ENCODE measurements at regions not wholly inside any gene's neighbourhood (a gene's known extent, or its start where the extent isn't known, plus 50 kb on each side); places are given as distances from the start of the nearest gene placed in this dataset.

DNA sequence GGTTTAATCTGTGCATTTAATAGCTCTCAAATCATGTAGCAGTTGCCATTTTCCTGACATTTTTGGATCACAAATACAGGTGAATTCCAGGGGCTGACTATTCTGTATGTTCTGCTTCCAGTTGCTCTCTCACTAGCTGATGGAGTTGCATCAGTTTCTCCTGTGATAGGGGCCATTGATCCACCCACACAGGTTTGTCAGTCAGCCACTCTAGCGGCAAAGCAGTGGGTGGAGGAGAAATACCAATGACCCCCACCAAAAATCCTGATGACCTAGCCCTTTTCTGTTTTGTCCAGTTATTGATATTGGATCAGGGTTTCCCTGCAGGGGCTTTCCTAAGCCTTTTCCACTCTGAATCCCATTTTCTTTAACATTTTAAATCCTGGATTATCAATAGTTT is 72.3 kb upstream of the BTN3A2 start:
- H3K9me3 Mint-ChIP-seq = no peaks in the 10 kb centered on the region
- POLR2A ChIA-PET = no interaction called here
- H3K4me3 Mint-ChIP-seq = no peak overlapping the region
- H3K36me3 Mint-ChIP-seq = peaks cover 4% of the 10 kb centered on the region
- H3K27me3 Mint-ChIP-seq = no peaks in the 10 kb centered on the region
- peaks cover 8% of the 10 kb centered on the region for H3K4me1 Mint-ChIP-seq
- no peak overlapping the region for H3K27ac Mint-ChIP-seq
- DNase-seq (no peak), ATAC-seq (ENCODE audit: low read depth) (no peak)

GRCh38 chr6:26294302-26294701 is 70.7 kb upstream of the BTN3A2 start:
- H3K27ac Mint-ChIP-seq = no peak overlapping the region
- no peak for DNase-seq
- H3K4me1 Mint-ChIP-seq = peaks cover 8% of the 10 kb centered on the region
- no peak for ATAC-seq (ENCODE audit: low read depth)
- no peaks in the 10 kb centered on the region for H3K27me3 Mint-ChIP-seq
- H3K4me3 Mint-ChIP-seq = no peak overlapping the region
- H3K9me3 Mint-ChIP-seq = no peaks in the 10 kb centered on the region
- H3K36me3 Mint-ChIP-seq = no peaks in the 10 kb centered on the region
- POLR2A ChIA-PET = interaction anchor here (0.6 to 0.7 kb wide), 2 partner anchors 9 to 136 kb away, joined by 3 to 4 read pairs; a partner anchor contains a TSS

- POLR2A ChIA-PET = interaction anchor here (0.9 to 1.0 kb wide), 2 partner anchors 21 to 139 kb away, joined by 3 read pairs; no protein-coding TSS in a partner anchor
- peaks cover 10% of the 10 kb centered on the region for H3K4me1 Mint-ChIP-seq
Observed at GRCh38 chr6:26295691-26296555, 69.1 kb upstream of the BTN3A2 start.

GRCh38 chr6:26296556-26296856 is 68.5 kb upstream of the BTN3A2 start:
- Mint-ChIP-seq H3K4me3 (no peak overlapping the region), H3K4me1 (peaks cover 10% of the 10 kb centered on the region), H3K9me3 (no peaks in the 10 kb centered on the region), H3K27me3 (no peaks in the 10 kb centered on the region), H3K36me3 (no peaks in the 10 kb centered on the region), H3K27ac (no peak overlapping the region)
- DNase-seq (no peak), ATAC-seq (ENCODE audit: low read depth) (no peak)
- POLR2A ChIA-PET = no interaction called here

More at GRCh38 chr6:26295691-26296555, 69.1 kb upstream of the BTN3A2 start:
- Mint-ChIP-seq H3K9me3 (no peaks in the 10 kb centered on the region), H3K36me3 (no peaks in the 10 kb centered on the region), H3K27ac (peak overlapping the region; percentile 75), H3K4me3 (peak overlapping the region; percentile 44), H3K27me3 (no peaks in the 10 kb centered on the region)
- ATAC-seq (ENCODE audit: low read depth) (peak; percentile 54), DNase-seq (no peak)

DNA sequence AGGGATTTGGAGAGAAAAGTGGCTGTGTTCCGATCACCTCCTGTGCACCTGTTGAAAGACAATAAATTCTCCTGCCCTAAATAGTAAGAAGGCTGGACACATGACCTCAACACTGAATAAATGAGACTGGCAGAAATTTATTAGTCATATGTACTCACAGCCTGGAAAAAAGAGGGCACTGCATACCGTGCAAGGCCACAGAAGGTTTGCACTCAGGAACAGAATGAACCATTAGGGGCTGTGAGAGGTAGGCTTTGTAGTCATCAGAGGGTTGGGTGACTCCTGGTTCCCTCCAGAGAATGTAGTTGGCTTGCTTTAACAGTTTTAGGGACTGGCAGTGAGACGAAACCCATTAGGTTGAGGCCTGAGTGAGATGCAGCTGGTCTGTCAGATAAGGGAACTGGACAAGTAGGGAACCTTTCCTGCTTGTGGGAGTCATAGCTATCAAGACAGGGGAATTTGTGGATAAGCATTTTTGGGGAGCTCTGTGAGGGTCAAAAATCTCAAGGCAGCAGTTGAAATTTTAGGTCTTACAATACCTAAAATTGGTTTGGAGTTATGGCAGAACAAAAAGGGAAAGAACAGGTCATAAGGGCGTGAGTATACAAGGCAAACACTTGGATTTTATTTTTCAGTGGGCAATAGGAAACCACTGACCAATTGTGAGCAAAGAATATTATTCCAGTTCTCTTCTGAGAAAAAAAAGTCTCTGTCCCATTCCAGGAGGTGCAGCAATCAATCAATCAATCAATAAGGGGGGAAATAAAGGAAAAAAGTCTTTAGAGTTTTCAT is 67.9 kb upstream of the BTN3A2 start:
- POLR2A ChIA-PET = no interaction called here
- peaks cover 13% of the 10 kb centered on the region for H3K4me1 Mint-ChIP-seq
- no peak overlapping the region for H3K27ac Mint-ChIP-seq
- H3K9me3 Mint-ChIP-seq = no peaks in the 10 kb centered on the region
- H3K4me3 Mint-ChIP-seq = no peak overlapping the region
- ATAC-seq (ENCODE audit: low read depth) (no peak), DNase-seq (no peak)
- no peaks in the 10 kb centered on the region for H3K27me3 Mint-ChIP-seq
- no peaks in the 10 kb centered on the region for H3K36me3 Mint-ChIP-seq

DNA sequence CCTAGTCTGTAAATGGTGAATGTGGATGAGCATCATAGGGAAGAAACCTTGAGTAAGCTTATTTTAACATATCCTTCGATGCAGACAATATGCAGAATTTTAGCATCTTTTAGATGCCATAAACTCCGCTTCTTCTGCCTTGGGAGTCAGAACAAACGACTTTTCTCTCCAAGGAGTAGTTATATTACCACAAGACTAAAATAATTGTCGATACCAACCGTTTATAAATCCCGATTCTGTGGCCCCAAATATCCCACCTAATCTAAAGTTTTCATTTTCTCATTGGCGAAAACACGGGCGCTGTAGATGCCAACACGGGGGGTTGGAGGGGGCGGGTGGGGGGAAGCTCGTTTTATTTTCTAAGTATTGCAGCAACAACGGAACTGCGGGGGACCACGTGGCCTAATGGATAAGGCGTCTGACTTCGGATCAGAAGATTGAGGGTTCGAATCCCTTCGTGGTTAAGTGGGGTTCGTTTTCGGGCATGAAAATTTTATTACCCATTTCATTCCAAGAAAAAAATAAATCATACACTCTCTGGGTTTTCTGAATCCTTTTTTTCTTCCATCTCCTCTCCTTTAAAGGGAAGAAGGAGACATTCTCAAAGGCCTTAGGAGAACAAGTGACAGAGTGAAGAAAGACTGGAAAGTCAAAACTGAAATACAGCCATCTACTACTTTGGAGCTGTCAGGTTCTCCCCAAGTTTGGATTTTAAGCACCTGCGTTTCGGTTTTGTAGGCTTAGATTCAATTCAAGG is 65.5 kb upstream of the BTN3A2 start:
- Mint-ChIP-seq H3K27ac (no peak overlapping the region), H3K4me1 (peaks cover 21% of the 10 kb centered on the region), H3K27me3 (no peaks in the 10 kb centered on the region), H3K4me3 (no peak overlapping the region), H3K36me3 (no peaks in the 10 kb centered on the region), H3K9me3 (no peaks in the 10 kb centered on the region)
- POLR2A ChIA-PET = interaction anchor here (0.9 to 1.0 kb wide), 2 partner anchors 14 to 27 kb away, joined by 4 to 6 read pairs; a partner anchor contains a TSS
- ATAC-seq (ENCODE audit: low read depth) = no peak
- no peak for DNase-seq

DNA sequence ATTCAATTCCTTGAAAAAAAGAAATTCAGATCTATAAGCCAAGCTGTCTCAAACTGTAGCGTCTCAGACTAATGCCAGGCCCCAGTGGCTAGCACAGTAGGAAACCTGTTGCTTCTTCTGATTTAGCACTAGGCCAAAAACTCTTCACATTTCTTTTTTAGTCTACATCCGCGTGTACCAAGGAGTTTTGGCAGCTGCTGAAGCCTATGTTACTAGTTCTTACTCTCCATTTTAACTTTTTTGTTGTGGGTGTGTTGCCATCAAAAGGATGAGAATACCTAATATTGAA is 65.0 kb upstream of the BTN3A2 start:
- DNase-seq (no peak), ATAC-seq (ENCODE audit: low read depth) (no peak)
- H3K36me3 Mint-ChIP-seq = no peaks in the 10 kb centered on the region
- no peaks in the 10 kb centered on the region for H3K27me3 Mint-ChIP-seq
- H3K9me3 Mint-ChIP-seq = no peaks in the 10 kb centered on the region
- no peak overlapping the region for H3K4me3 Mint-ChIP-seq
- POLR2A ChIA-PET = interaction anchor here (0.9 to 1.0 kb wide), 2 partner anchors 15 to 28 kb away, joined by 4 to 6 read pairs; a partner anchor contains a TSS
- H3K27ac Mint-ChIP-seq = no peak overlapping the region
- H3K4me1 Mint-ChIP-seq = peaks cover 26% of the 10 kb centered on the region

DNA sequence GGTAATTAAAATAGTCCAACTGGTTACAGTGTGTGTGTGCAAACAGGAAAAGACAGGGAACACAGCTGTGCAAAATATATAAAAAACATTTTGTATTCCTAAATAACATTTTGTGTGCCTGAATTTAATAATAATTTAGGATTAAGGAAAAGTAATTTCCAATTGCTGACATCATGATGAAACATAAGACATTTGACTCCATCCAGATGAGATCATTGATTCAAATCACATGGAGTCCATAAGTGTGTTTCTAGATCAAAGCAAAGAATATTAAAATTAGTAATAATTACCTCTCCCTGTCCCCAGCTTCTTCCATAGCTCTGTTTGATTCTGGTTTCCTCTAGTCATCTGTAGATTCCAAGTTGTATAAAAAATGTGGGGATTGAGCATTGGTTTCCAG is 64.6 kb upstream of the BTN3A2 start:
- POLR2A ChIA-PET = interaction anchor here (0.9 to 1.0 kb wide), 3 partner anchors 10 to 28 kb away, joined by 4 to 6 read pairs (median 4); a partner anchor contains a TSS
- peaks cover 27% of the 10 kb centered on the region for H3K4me1 Mint-ChIP-seq
- H3K36me3 Mint-ChIP-seq = no peaks in the 10 kb centered on the region
- DNase-seq (no peak), ATAC-seq (ENCODE audit: low read depth) (no peak)
- peak overlapping the region; percentile 18 for H3K4me3 Mint-ChIP-seq
- no peaks in the 10 kb centered on the region for H3K27me3 Mint-ChIP-seq
- no peaks in the 10 kb centered on the region for H3K9me3 Mint-ChIP-seq
- H3K27ac Mint-ChIP-seq = no peak overlapping the region

DNA sequence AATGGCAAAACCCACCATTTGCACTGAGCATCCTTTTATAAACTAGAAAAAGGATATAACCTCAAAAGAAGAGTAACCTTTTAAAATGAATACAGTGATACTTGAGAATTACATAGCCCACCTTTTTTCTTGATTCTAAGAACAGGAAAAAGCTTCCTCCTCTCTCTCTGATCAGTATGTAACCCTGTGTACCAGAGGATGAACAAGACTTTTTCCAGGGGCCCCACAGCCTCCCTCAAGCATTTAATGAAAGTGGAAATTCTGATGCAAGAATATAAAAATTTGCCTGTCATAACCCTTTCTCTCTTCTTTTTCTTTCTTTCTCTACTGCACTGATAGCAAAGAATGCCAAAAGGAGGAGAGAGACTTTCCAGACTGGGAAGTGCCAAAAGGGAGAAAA is 64.2 kb upstream of the BTN3A2 start:
- Mint-ChIP-seq H3K27ac (no peak overlapping the region), H3K4me1 (peaks cover 28% of the 10 kb centered on the region), H3K27me3 (no peaks in the 10 kb centered on the region), H3K9me3 (no peaks in the 10 kb centered on the region), H3K36me3 (peaks cover 1% of the 10 kb centered on the region), H3K4me3 (peak overlapping the region; percentile 18)
- ATAC-seq (ENCODE audit: low read depth) (no peak), DNase-seq (no peak)
- POLR2A ChIA-PET = interaction anchor here (1.0 kb wide), 2 partner anchors 9 to 16 kb away, joined by 4 to 6 read pairs; a partner anchor contains a TSS

DNA sequence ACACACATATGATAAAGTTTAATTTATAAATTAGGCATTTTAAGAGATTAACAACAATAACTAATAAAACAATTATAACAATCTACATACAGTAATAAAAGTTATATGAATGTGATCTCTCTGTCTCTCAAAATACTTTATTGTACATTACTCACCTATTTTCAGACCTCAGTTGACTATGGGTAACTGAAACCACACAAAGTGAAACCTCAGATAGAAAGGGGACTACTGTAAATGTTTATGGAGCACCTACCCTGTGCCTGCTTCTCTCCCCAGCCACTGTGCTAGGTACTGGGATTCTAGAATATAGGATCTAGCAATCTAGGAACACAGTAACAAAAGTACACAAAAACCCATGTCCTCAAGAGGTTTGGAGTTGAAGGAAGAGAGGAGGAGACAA is 63.4 kb upstream of the BTN3A2 start:
- H3K36me3 Mint-ChIP-seq = peaks cover 1% of the 10 kb centered on the region
- peak overlapping the region; percentile 1 for H3K4me3 Mint-ChIP-seq
- no peaks in the 10 kb centered on the region for H3K9me3 Mint-ChIP-seq
- peak overlapping the region; percentile 2 for H3K27ac Mint-ChIP-seq
- DNase-seq (no peak), ATAC-seq (ENCODE audit: low read depth) (no peak)
- H3K4me1 Mint-ChIP-seq = peaks cover 26% of the 10 kb centered on the region
- H3K27me3 Mint-ChIP-seq = no peaks in the 10 kb centered on the region
- POLR2A ChIA-PET = no interaction called here

- H3K27ac Mint-ChIP-seq = peak overlapping the region; percentile 82
- peaks cover 1% of the 10 kb centered on the region for H3K36me3 Mint-ChIP-seq
- H3K4me3 Mint-ChIP-seq = no peak overlapping the region
- ATAC-seq (ENCODE audit: low read depth) = no peak
- H3K27me3 Mint-ChIP-seq = no peaks in the 10 kb centered on the region
- no peaks in the 10 kb centered on the region for H3K9me3 Mint-ChIP-seq
- DNase-seq = no peak
- H3K4me1 Mint-ChIP-seq = peaks cover 37% of the 10 kb centered on the region
- POLR2A ChIA-PET = interaction anchor here (0.7 to 3.6 kb wide), 4 partner anchors 18 to 146 kb away, joined by 3 to 28 read pairs (median 4); a partner anchor contains a TSS
Observed at GRCh38 chr6:26302941-26303559, 61.9 kb upstream of the BTN3A2 start.

GRCh38 chr6:26304213-26304796 is 60.7 kb upstream of the BTN3A2 start:
- ATAC-seq (ENCODE audit: low read depth) (no peak), DNase-seq (no peak)
- Mint-ChIP-seq H3K36me3 (peaks cover 1% of the 10 kb centered on the region), H3K4me3 (peak overlapping the region; percentile 88), H3K4me1 (peaks cover 37% of the 10 kb centered on the region), H3K27me3 (no peaks in the 10 kb centered on the region), H3K27ac (peak overlapping the region; percentile 97), H3K9me3 (no peaks in the 10 kb centered on the region)
- POLR2A ChIA-PET = interaction anchor here (0.5 to 3.6 kb wide), 7 partner anchors 19 to 311 kb away, joined by 3 to 28 read pairs (median 4); a partner anchor contains a TSS
